ENCODE measurements at regions not wholly inside any gene's neighbourhood (a gene's known extent, or its start where the extent isn't known, plus 50 kb on each side); places are given as distances from the start of the nearest gene placed in this dataset.

GRCh38 chr6:4687989-4688947 lies 87.9 kb upstream of the CDYL start:
- Histone ChIP-seq H3K27ac (ENCODE audit: low read depth, low read length) (peak overlapping the region; percentile 32), H3K9me3 (ENCODE audit: control insufficient read depth, insufficient read depth, low read length) (no peaks in the 10 kb centered on the region), H3K4me3 (ENCODE audit: low read depth, low read length) (peak overlapping the region; percentile 33), H3K27me3 (ENCODE audit: control insufficient read depth, insufficient read depth, low read length) (peaks cover 3% of the 10 kb centered on the region)
- no peak for TF ChIP-seq CTCF (IDR thresholded peaks at IDR 0.05; ENCODE audit: low read depth, low read length)
- peak; percentile 42 for DNase-seq (ENCODE audit: low read depth, low spot score)
- CTCF ChIA-PET: no interaction called here
- POLR2A ChIA-PET: no interaction called here

GRCh38 chr6:4687656-4687988 lies 88.6 kb upstream of the CDYL start:
- no peak overlapping the region for H3K27ac ChIP-seq (ENCODE audit: low read depth, low read length)
- ChIA-PET CTCF (no interaction called here), POLR2A (no interaction called here)
- H3K4me3 ChIP-seq (ENCODE audit: low read depth, low read length): no peak overlapping the region
- DNase-seq (ENCODE audit: low read depth, low spot score): no peak
- no peak for TF ChIP-seq CTCF (IDR thresholded peaks at IDR 0.05; ENCODE audit: low read depth, low read length)
- H3K9me3 ChIP-seq (ENCODE audit: control insufficient read depth, insufficient read depth, low read length): no peaks in the 10 kb centered on the region
- H3K27me3 ChIP-seq (ENCODE audit: control insufficient read depth, insufficient read depth, low read length): peaks cover 5% of the 10 kb centered on the region

- H3K27me3 ChIP-seq (ENCODE audit: control insufficient read depth, insufficient read depth, low read length): peaks cover 13% of the 10 kb centered on the region
- no peaks in the 10 kb centered on the region for H3K9me3 ChIP-seq (ENCODE audit: control insufficient read depth, insufficient read depth, low read length)
- no peak overlapping the region for H3K27ac ChIP-seq (ENCODE audit: low read depth, low read length)
- DNase-seq (ENCODE audit: low read depth, low spot score): no peak
- CTCF ChIA-PET: no interaction called here
- POLR2A ChIA-PET: no interaction called here
- TF ChIP-seq CTCF (IDR thresholded peaks at IDR 0.05; ENCODE audit: low read depth, low read length): no peak
- no peak overlapping the region for H3K4me3 ChIP-seq (ENCODE audit: low read depth, low read length)
Measured at GRCh38 chr6:4682431-4683097, 93.6 kb upstream of the CDYL start.

- no peaks in the 10 kb centered on the region for H3K9me3 ChIP-seq (ENCODE audit: control insufficient read depth, insufficient read depth, low read length)
- DNase-seq (ENCODE audit: low read depth, low spot score): no peak
- no peak for TF ChIP-seq CTCF (IDR thresholded peaks at IDR 0.05; ENCODE audit: low read depth, low read length)
- POLR2A ChIA-PET: no interaction called here
- H3K4me3 ChIP-seq (ENCODE audit: low read depth, low read length): no peak overlapping the region
- peaks cover 29% of the 10 kb centered on the region for H3K27me3 ChIP-seq (ENCODE audit: control insufficient read depth, insufficient read depth, low read length)
- CTCF ChIA-PET: no interaction called here
- no peak overlapping the region for H3K27ac ChIP-seq (ENCODE audit: low read depth, low read length)
Measured at GRCh38 chr6:4678506-4679300, 97.5 kb upstream of the CDYL start.

GRCh38 chr6:4677751-4678065 lies 98.5 kb upstream of the CDYL start:
- POLR2A ChIA-PET: no interaction called here
- CTCF ChIA-PET: no interaction called here
- TF ChIP-seq CTCF (IDR thresholded peaks at IDR 0.05; ENCODE audit: low read depth, low read length): no peak
- Histone ChIP-seq H3K9me3 (ENCODE audit: control insufficient read depth, insufficient read depth, low read length) (no peaks in the 10 kb centered on the region), H3K4me3 (ENCODE audit: low read depth, low read length) (no peak overlapping the region), H3K27me3 (ENCODE audit: control insufficient read depth, insufficient read depth, low read length) (peaks cover 24% of the 10 kb centered on the region), H3K27ac (ENCODE audit: low read depth, low read length) (no peak overlapping the region)
- no peak for DNase-seq (ENCODE audit: low read depth, low spot score)
